Stomach (tissue), 8 donors: ENCODE measurements at regions not wholly inside any gene's neighbourhood (a gene's known extent, or its start where the extent isn't known, plus 50 kb on each side); places are given as distances from the start of the nearest gene placed in this dataset.

Source experiments
- DNase-seq, 2 donors: peaks; one replicate each; pipeline versions ENCODE4 v3.0.0 to v3.0.0-alpha.2; 2013 to 2019
- H3K27ac ChIP-seq, 5 donors: fragments of 200-600 bp in 4 of 5; sonication (generic) in 4 of 5; one replicate each; pipeline ENCODE4 v1.5.1; 2013 to 2019; ENCODE audit warnings: mild to moderate bottlenecking in 1 of 5, moderate library complexity in 1 of 5
- H3K27me3 ChIP-seq, 3 donors: fragments of 200-600 bp; sonication (generic); one replicate each; pipeline ENCODE4 v1.5.1; 2017 to 2019; ENCODE audit warnings: mixed run types in 1 of 3
- H3K36me3 ChIP-seq, 4 donors: fragments of 200-600 bp; sonication (generic); 1 replicate in 3 of 4; 2 replicates in 1 of 4; pipeline ENCODE4 v1.5.1; 2016 to 2019
- H3K4me1 ChIP-seq, 4 donors: fragments of 200-600 bp; sonication (generic); one replicate each; pipeline ENCODE4 v1.5.1; 2016 to 2019
- H3K4me3 ChIP-seq, 4 donors: fragments of 200-600 bp; sonication (generic) in 3 of 4; one replicate each; pipeline ENCODE4 v1.5.1; 2016 to 2019; ENCODE audit warnings: mild to moderate bottlenecking in 1 of 4
- H3K9me3 ChIP-seq, 4 donors: fragments of 200-600 bp; sonication (generic); one replicate each; pipeline ENCODE4 v1.5.1; 2016 to 2019
- EP300 ChIP-seq: sonication (generic); formaldehyde crosslinking; IDR thresholded peaks from one replicate; pipeline ENCODE4 v1.6.1; 2017; ENCODE audit warnings: antibody characterized with exemption
- POLR2A ChIP-seq, 4 donors: fragments of 450-650 bp; IDR thresholded peaks; one replicate each; pipeline ENCODE4 v1.6.1; 2016; ENCODE audit warnings: antibody characterized with exemption in 4 of 4, control low read depth in 2 of 4, mild to moderate bottlenecking in 1 of 4, moderate library complexity in 1 of 4
- POLR2AphosphoS5 ChIP-seq, 3 donors: sonication (generic); formaldehyde crosslinking; IDR thresholded peaks; one replicate each; pipeline ENCODE4 v1.6.1; 2016; ENCODE audit warnings: antibody characterized with exemption in 3 of 3
- WGBS, 5 donors: extraction: QIAGEN DNeasy Blood & Tissue Kit in 3 of 5; methylation state at CpG; one replicate each; pipeline versions ENCODE4 v1.1.5 to v1.1.7; 2013 to 2018; 5-methylcytosine and 5-hydroxymethylcytosine counted together
- intact Hi-C: fragments of 100-400 bp; cut with DNase I; formaldehyde crosslinking; loops from one replicate; pipeline ENCODE4 v1.15.1; 2023; ENCODE audit warnings: low total_unique reads
- TF ChIP-seq, protein P1 (sequence below), 7 experiments: fragments of 450-650 bp in 4 of 7; fragments of 200-600 bp in 3 of 7; sonication (generic) in 3 of 7; IDR thresholded peaks; one replicate each; pipeline ENCODE4 v1.5.1; 2016 to 2019; ENCODE audit warnings: antibody characterized with exemption in 7 of 7, control low read depth in 2 of 7, mild to moderate bottlenecking in 1 of 7
- donor health status: healthy with polysubstance abuse.
- donor health status: Bipolar disorder and iron deficiency.
- donor health status: healthy.

GRCh38 chr11:93902921-93903320 is 52.5 kb upstream of the VSTM5 start:
- intact Hi-C loops = loop anchor here (10.0 kb wide), 1 partner anchor 492 kb away; no protein-coding TSS in a partner anchor
- Histone ChIP-seq H3K4me3 (no peak overlapping the region), H3K27me3 (peaks cover 0 to 4% (median 0%) of the 10 kb centered on the region in 3 donors), H3K36me3 (no peaks in the 10 kb centered on the region), H3K9me3 (no peaks in the 10 kb centered on the region), H3K27ac (no peak overlapping the region), H3K4me1 (no peaks in the 10 kb centered on the region)
- no peak for DNase-seq
- TF ChIP-seq POLR2AphosphoS5 (IDR thresholded peaks at IDR 0.05) = no peak
- TF ChIP-seq, protein P1, sequence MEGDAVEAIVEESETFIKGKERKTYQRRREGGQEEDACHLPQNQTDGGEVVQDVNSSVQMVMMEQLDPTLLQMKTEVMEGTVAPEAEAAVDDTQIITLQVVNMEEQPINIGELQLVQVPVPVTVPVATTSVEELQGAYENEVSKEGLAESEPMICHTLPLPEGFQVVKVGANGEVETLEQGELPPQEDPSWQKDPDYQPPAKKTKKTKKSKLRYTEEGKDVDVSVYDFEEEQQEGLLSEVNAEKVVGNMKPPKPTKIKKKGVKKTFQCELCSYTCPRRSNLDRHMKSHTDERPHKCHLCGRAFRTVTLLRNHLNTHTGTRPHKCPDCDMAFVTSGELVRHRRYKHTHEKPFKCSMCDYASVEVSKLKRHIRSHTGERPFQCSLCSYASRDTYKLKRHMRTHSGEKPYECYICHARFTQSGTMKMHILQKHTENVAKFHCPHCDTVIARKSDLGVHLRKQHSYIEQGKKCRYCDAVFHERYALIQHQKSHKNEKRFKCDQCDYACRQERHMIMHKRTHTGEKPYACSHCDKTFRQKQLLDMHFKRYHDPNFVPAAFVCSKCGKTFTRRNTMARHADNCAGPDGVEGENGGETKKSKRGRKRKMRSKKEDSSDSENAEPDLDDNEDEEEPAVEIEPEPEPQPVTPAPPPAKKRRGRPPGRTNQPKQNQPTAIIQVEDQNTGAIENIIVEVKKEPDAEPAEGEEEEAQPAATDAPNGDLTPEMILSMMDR (IDR thresholded peaks at IDR 0.05) = no peak
- no peak for TF ChIP-seq POLR2A (IDR thresholded peaks at IDR 0.05)
- no peak for TF ChIP-seq EP300
- 67 to 79% (median 72%) methylated on average over 5 of the region's 5 CpGs for WGBS, 5 donors

DNA sequence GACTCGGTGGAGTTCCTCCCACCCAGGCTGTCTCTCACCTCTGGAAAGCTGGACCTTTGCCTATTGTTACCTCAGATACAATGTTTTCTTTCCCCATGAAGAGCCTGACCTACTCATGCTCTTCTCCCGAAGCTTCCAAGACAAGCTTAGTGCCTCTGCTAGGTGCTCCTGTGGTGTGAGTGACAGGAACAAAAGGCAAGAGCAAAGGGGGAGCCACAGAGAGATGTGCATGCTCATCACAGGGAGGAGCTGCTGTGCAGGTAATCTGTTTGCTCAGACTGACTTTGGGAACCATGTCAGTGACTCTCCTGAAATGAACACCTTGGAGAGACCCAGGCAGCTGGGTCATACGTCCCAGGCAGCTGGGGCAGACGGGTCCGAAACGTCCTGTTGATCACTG is 53.6 kb upstream of the VSTM5 start:
- intact Hi-C loops = loop anchor here (10.0 kb wide), 1 partner anchor 491 kb away; no protein-coding TSS in a partner anchor
- TF ChIP-seq POLR2A (IDR thresholded peaks at IDR 0.05) (no peak), POLR2AphosphoS5 (IDR thresholded peaks at IDR 0.05) (no peak), EP300 (no peak)
- TF ChIP-seq, protein P1 (IDR thresholded peaks at IDR 0.05) = no peak
- Histone ChIP-seq H3K9me3 (no peaks in the 10 kb centered on the region), H3K4me1 (no peaks in the 10 kb centered on the region), H3K4me3 (no peak overlapping the region), H3K27ac (no peak overlapping the region), H3K27me3 (peaks cover 0 to 4% (median 0%) of the 10 kb centered on the region in 3 donors), H3K36me3 (no peaks in the 10 kb centered on the region)
- no peak for DNase-seq
- 45 to 60% (median 49%) methylated on average over 6 of the region's 6 CpGs for WGBS, 5 donors

DNA sequence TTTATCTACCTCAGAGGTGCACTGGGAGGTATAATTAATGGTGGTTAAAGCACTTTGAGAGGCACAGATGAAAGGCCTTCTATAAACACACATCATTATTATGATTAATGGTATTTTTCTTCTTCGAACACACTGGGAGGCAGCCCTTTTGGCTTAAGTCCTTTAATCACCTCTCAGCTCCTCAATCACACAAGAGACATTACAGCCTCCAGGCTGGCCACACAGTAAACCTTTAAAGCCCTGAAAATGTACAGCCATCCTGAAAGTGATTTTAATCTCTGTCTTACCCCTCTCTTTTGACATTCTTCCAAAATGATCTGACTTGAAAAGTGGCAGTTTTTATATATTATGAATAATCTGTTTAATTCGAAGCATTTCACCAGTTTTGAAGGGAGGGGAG is 54.3 kb upstream of the VSTM5 start:
- intact Hi-C loops = loop anchor here (10.0 kb wide), 1 partner anchor 490 kb away; no protein-coding TSS in a partner anchor
- no peak for TF ChIP-seq EP300
- no peak for TF ChIP-seq POLR2A (IDR thresholded peaks at IDR 0.05)
- TF ChIP-seq, protein P1 (IDR thresholded peaks at IDR 0.05) = no peak
- no peak for TF ChIP-seq POLR2AphosphoS5 (IDR thresholded peaks at IDR 0.05)

DNA sequence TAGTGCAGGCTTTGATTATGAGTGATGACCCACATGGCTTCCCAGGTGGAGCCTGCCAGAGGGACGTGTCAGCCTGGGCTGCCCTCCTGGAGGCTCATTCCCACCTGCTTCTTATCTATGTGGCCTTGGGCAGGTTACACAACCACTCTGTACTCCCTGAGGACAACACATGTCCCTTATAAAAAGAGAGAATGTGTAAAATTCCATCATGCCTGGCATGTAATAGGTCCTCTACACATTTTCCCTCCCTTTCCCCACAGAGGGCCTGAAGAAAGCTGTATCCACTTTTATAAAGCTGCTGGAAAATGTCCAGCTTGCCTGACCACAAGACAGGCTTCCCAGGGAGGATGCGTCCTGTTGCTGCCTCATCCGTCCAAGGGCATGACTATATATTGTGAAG is 55.0 kb upstream of the VSTM5 start:
- Histone ChIP-seq H3K36me3 (no peaks in the 10 kb centered on the region), H3K27ac (no peak overlapping the region), H3K27me3 (peaks cover 0 to 4% (median 0%) of the 10 kb centered on the region in 3 donors), H3K4me3 (no peak overlapping the region), H3K4me1 (no peaks in the 10 kb centered on the region), H3K9me3 (no peaks in the 10 kb centered on the region)
- no peak for TF ChIP-seq POLR2A (IDR thresholded peaks at IDR 0.05)
- no peak for TF ChIP-seq POLR2AphosphoS5 (IDR thresholded peaks at IDR 0.05)
- TF ChIP-seq, protein P1 (IDR thresholded peaks at IDR 0.05) = no peak
- no peak for TF ChIP-seq EP300
- intact Hi-C loops = loop anchor here (10.0 kb wide), 1 partner anchor 489 kb away; no protein-coding TSS in a partner anchor
- no peak for DNase-seq
- WGBS, 5 donors = 44 to 74% (median 63%) methylated on average over 1 to 3 of the region's 3 CpGs

More for the DNA sequence above, 54.3 kb upstream of the VSTM5 start:
- DNase-seq = no peak
- 46 to 55% (median 51%) methylated on average over 2 of the region's 2 CpGs for WGBS, 5 donors
- Histone ChIP-seq H3K27me3 (peaks cover 0 to 4% (median 0%) of the 10 kb centered on the region in 3 donors), H3K27ac (no peak overlapping the region), H3K4me3 (no peak overlapping the region), H3K9me3 (no peaks in the 10 kb centered on the region), H3K4me1 (no peaks in the 10 kb centered on the region), H3K36me3 (no peaks in the 10 kb centered on the region)
